GM12878 (cell line): ENCODE measurements at regions not wholly inside any gene's neighbourhood (a gene's known extent, or its start where the extent isn't known, plus 50 kb on each side); places are given as distances from the start of the nearest gene placed in this dataset.
A peak's percentile ranks its signal among the peaks of the same experiment; 100 is the strongest.

Experiments used
- ATF7 ChIP-seq: fragments of 450-650 bp; IDR thresholded peaks from 2 replicates; pipeline ENCODE4 v1.6.1; 2016; ENCODE audit warnings: low read depth, mild to moderate bottlenecking
- BCLAF1 ChIP-seq: fragments of 450-650 bp; IDR thresholded peaks from 2 replicates; pipeline ENCODE4 v1.6.1; 2017; ENCODE audit warnings: antibody characterized with exemption, mild to moderate bottlenecking, moderate library complexity
- BMI1 ChIP-seq: fragments of 450-650 bp; IDR thresholded peaks from 2 replicates; pipeline ENCODE4 v1.6.1; 2016; ENCODE audit warnings: mild to moderate bottlenecking, moderate library complexity, borderline replicate concordance
- EED ChIP-seq: sonication (generic); IDR thresholded peaks from 2 replicates; pipeline ENCODE4 v1.6.1; 2016; ENCODE audit warnings: antibody characterized with exemption, low read depth
- HDAC6 ChIP-seq: fragments of 200-600 bp; sonication (generic); IDR thresholded peaks from one replicate; pipeline ENCODE4 v1.8.0; 2017; ENCODE audit warnings: antibody characterized with exemption; ENCODE audit not compliant: unreplicated experiment
- HSF1 ChIP-seq: fragments of 150-350 bp; IDR thresholded peaks from 2 replicates; pipeline ENCODE4 v1.6.1; 2014; ENCODE audit warnings: mild to moderate bottlenecking, low read depth, low read length
- IKZF1 ChIP-seq: fragments of 450-650 bp; conservative IDR thresholded peaks from 2 replicates; pipeline ENCODE4 v1.6.1; 2017; ENCODE audit warnings: antibody characterized with exemption, mild to moderate bottlenecking
- MLLT1 ChIP-seq: fragments of 450-650 bp; IDR thresholded peaks from 2 replicates; pipeline ENCODE4 v1.6.1; 2016; ENCODE audit warnings: mild to moderate bottlenecking
- MTA2 ChIP-seq: fragments of 450-650 bp; IDR thresholded peaks from 2 replicates; pipeline ENCODE4 v1.6.1; 2016; ENCODE audit warnings: low read depth, mild to moderate bottlenecking, moderate library complexity
- NR2C2 ChIP-seq: IDR thresholded peaks from 2 replicates; pipeline ENCODE4 v1.6.1; 2011; ENCODE audit warnings: borderline replicate concordance, low read depth; ENCODE audit not compliant: control insufficient read depth, insufficient read length
- POLR2AphosphoS2 ChIP-seq: IDR thresholded peaks from 2 replicates; pipeline ENCODE4 v1.6.1; 2011; ENCODE audit warnings: low read depth, mild to moderate bottlenecking, low read length, improper control_type of control experiment, moderate library complexity
- POLR2AphosphoS5 ChIP-seq: IDR thresholded peaks from 2 replicates; pipeline ENCODE4 v1.6.1; 2011; ENCODE audit warnings: mild to moderate bottlenecking, low read length, inconsistent platforms
- RBBP5 ChIP-seq: fragments of 200-600 bp; sonication (generic); conservative IDR thresholded peaks from 2 replicates; pipeline ENCODE4 v1.6.1; 2016
- RUNX3 ChIP-seq: IDR thresholded peaks from 2 replicates; pipeline ENCODE4 v1.6.1; 2012; ENCODE audit warnings: low read length, inconsistent platforms
- SIN3A ChIP-seq: IDR thresholded peaks from 2 replicates; pipeline ENCODE4 v1.6.1; 2012; ENCODE audit warnings: low read depth, low read length, improper control_type of control experiment
- SMC3 ChIP-seq: IDR thresholded peaks from 2 replicates; pipeline ENCODE4 v1.6.1; 2011; ENCODE audit warnings: low read length, improper control_type of control experiment, borderline replicate concordance
- SRF ChIP-seq, 2 experiments: IDR thresholded peaks; 2 replicates each; pipeline ENCODE4 v1.6.1; 2011; ENCODE audit warnings: low read depth in 2 of 2, low read length in 2 of 2, mild to moderate bottlenecking in 1 of 2, moderate library complexity in 1 of 2
- SUZ12 ChIP-seq: fragments of 200-600 bp; sonication (generic); IDR thresholded peaks from one replicate; pipeline ENCODE4 v1.6.1; 2018; ENCODE audit warnings: antibody characterized with exemption, mild to moderate bottlenecking; ENCODE audit not compliant: unreplicated experiment
- TBL1XR1 ChIP-seq: IDR thresholded peaks from 2 replicates; pipeline ENCODE4 v1.6.1; 2012; ENCODE audit warnings: low read depth, low read length, improper control_type of control experiment
- ZNF384 ChIP-seq: IDR thresholded peaks from 2 replicates; pipeline ENCODE4 v1.6.1; 2012; ENCODE audit warnings: low read depth, mild to moderate bottlenecking, low read length, improper control_type of control experiment, borderline replicate concordance
- ZNF592 ChIP-seq: fragments of 450-650 bp; IDR thresholded peaks from 2 replicates; pipeline ENCODE4 v1.6.1; 2017; ENCODE audit warnings: mild to moderate bottlenecking, moderate library complexity

- TF ChIP-seq POLR2AphosphoS5 = no peak
- TF ChIP-seq NR2C2 = peak; percentile 26
- TF ChIP-seq MLLT1 = no peak
- TF ChIP-seq ZNF592 = no peak
- peak; percentile 55 for TF ChIP-seq IKZF1
- TF ChIP-seq POLR2AphosphoS2 = no peak
- no peak; the same call in 1 of the 2 replicates for TF ChIP-seq RUNX3
- TF ChIP-seq EED = peak; percentile 73
- TF ChIP-seq SIN3A = no peak
- no peak for TF ChIP-seq ATF7
- TF ChIP-seq SRF (IDR thresholded peaks at IDR 0.05; ENCODE audit: low read depth in 2 of 2, low read length in 2 of 2) = no peak
- TF ChIP-seq HDAC6 = no peak
- TF ChIP-seq SUZ12 = no peak
- TF ChIP-seq TBL1XR1 = 0 out of 2 replicates have a peak, but pooled peaks have one; percentile 32
- TF ChIP-seq BCLAF1 = no peak
- TF ChIP-seq SMC3 = no peak
- 0 out of 2 replicates have a peak, but pooled peaks have one; percentile 31 for TF ChIP-seq MTA2
- no peak for TF ChIP-seq HSF1
- TF ChIP-seq BMI1 = no peak
- TF ChIP-seq ZNF384 = no peak
- no peak for TF ChIP-seq RBBP5
Measured at GRCh38 chr5:173741729-173742431, 125.4 kb upstream of the BOD1 start (continued).
